HEK293 (cell line): ENCODE measurements at regions not wholly inside any gene's neighbourhood (a gene's known extent, or its start where the extent isn't known, plus 50 kb on each side); places are given as distances from the start of the nearest gene placed in this dataset.

Source experiments
- HOXC10 ChIP-seq: sonication (generic); formaldehyde crosslinking; IDR thresholded peaks from 2 replicates; pipeline ENCODE4 v1.8.1; 2023; ENCODE audit warnings: mild to moderate bottlenecking, missing genetic modification reagents
- MEIS1 ChIP-seq: sonication (generic); formaldehyde crosslinking; IDR thresholded peaks from 2 replicates; pipeline ENCODE4 v1.8.1; 2022; ENCODE audit warnings: missing genetic modification reagents, mild to moderate bottlenecking, borderline replicate concordance
- ZBTB17 ChIP-seq: fragments of 450-650 bp; formaldehyde crosslinking; IDR thresholded peaks from 2 replicates; pipeline ENCODE4 v1.5.1; 2016; ENCODE audit warnings: missing biosample characterization, missing genetic modification characterization
- ZNF133 ChIP-seq: fragments of 450-650 bp; formaldehyde crosslinking; IDR thresholded peaks from 2 replicates; pipeline ENCODE4 v1.5.1; 2016; ENCODE audit warnings: missing biosample characterization, missing genetic modification characterization
- ZNF138 ChIP-seq: fragments of 450-650 bp; formaldehyde crosslinking; IDR thresholded peaks from 2 replicates; pipeline ENCODE4 v1.5.1; 2016; ENCODE audit warnings: missing biosample characterization, missing genetic modification characterization, borderline replicate concordance
- ZNF155 ChIP-seq: fragments of 450-650 bp; formaldehyde crosslinking; IDR thresholded peaks from 2 replicates; pipeline ENCODE4 v1.5.1; 2016; ENCODE audit warnings: missing biosample characterization, missing genetic modification characterization
- ZNF202 ChIP-seq: fragments of 450-650 bp; formaldehyde crosslinking; IDR thresholded peaks from 2 replicates; pipeline ENCODE4 v1.5.1; 2016; ENCODE audit warnings: missing biosample characterization, missing genetic modification characterization, borderline replicate concordance
- ZNF274 ChIP-seq, 2 experiments: fragments of 200-500 bp in 1 of 2; fragments of 450-650 bp in 1 of 2; sonication (Bioruptor generic) in 1 of 2; formaldehyde crosslinking in 1 of 2; IDR thresholded peaks; 2 replicates each; pipeline versions ENCODE4 v1.5.1 to v1.6.1; 2014 to 2016; ENCODE audit warnings: borderline replicate concordance in 1 of 2, inconsistent platforms in 1 of 2, low read length in 1 of 2, missing biosample characterization in 1 of 2, missing genetic modification characterization in 1 of 2
- ZNF324 ChIP-seq: fragments of 450-650 bp; formaldehyde crosslinking; IDR thresholded peaks from 2 replicates; pipeline ENCODE4 v1.5.1; 2016; ENCODE audit warnings: missing biosample characterization, missing genetic modification characterization
- ZNF416 ChIP-seq: fragments of 450-650 bp; formaldehyde crosslinking; IDR thresholded peaks from 2 replicates; pipeline ENCODE4 v1.5.1; 2016; ENCODE audit warnings: missing biosample characterization, missing genetic modification characterization
- ZNF433 ChIP-seq: fragments of 450-650 bp; formaldehyde crosslinking; IDR thresholded peaks from 2 replicates; pipeline ENCODE4 v1.5.1; 2016; ENCODE audit warnings: missing biosample characterization, missing genetic modification characterization, low read depth
- ZNF521 ChIP-seq: fragments of 450-650 bp; formaldehyde crosslinking; IDR thresholded peaks from 2 replicates; pipeline ENCODE4 v1.5.1; 2017; ENCODE audit warnings: missing biosample characterization, mild to moderate bottlenecking, missing genetic modification characterization
- ZNF544 ChIP-seq: fragments of 450-650 bp; formaldehyde crosslinking; IDR thresholded peaks from 2 replicates; pipeline ENCODE4 v1.5.0; 2017; ENCODE audit warnings: missing biosample characterization, missing genetic modification characterization
- ZNF555 ChIP-seq: fragments of 450-650 bp; formaldehyde crosslinking; conservative IDR thresholded peaks from 2 replicates; pipeline ENCODE4 v1.5.1; 2017; ENCODE audit warnings: missing biosample characterization, mild to moderate bottlenecking, missing genetic modification characterization, inconsistent platforms
- ZNF561 ChIP-seq: fragments of 450-650 bp; IDR thresholded peaks from 2 replicates; pipeline ENCODE4 v1.5.1; 2018; ENCODE audit warnings: missing biosample characterization, missing genetic modification characterization, borderline replicate concordance
- ZNF585B ChIP-seq: fragments of 450-650 bp; formaldehyde crosslinking; IDR thresholded peaks from 2 replicates; pipeline ENCODE4 v1.5.1; 2016; ENCODE audit warnings: missing biosample characterization, missing genetic modification characterization
- ZNF701 ChIP-seq: fragments of 450-650 bp; formaldehyde crosslinking; IDR thresholded peaks from 2 replicates; pipeline ENCODE4 v1.5.1; 2016; ENCODE audit warnings: missing biosample characterization, missing genetic modification characterization
- ZNF837 ChIP-seq: fragments of 450-650 bp; formaldehyde crosslinking; IDR thresholded peaks from 2 replicates; pipeline ENCODE4 v1.5.1; 2016; ENCODE audit warnings: missing biosample characterization, missing genetic modification characterization
- ZXDB ChIP-seq: fragments of 450-650 bp; formaldehyde crosslinking; IDR thresholded peaks from 2 replicates; pipeline ENCODE4 v1.5.1; 2016; ENCODE audit warnings: missing biosample characterization, missing genetic modification characterization
- TF ChIP-seq, protein P1 (sequence below): fragments of 450-650 bp; formaldehyde crosslinking; IDR thresholded peaks from 2 replicates; pipeline ENCODE4 v1.5.1; 2017; ENCODE audit warnings: missing biosample characterization, missing genetic modification characterization
- TF ChIP-seq, protein P2 (sequence below): fragments of 450-650 bp; formaldehyde crosslinking; IDR thresholded peaks from 2 replicates; pipeline ENCODE4 v1.5.0; 2017; ENCODE audit warnings: missing biosample characterization, missing genetic modification characterization, borderline replicate concordance
- TF ChIP-seq, protein P3 (sequence below): fragments of 450-650 bp; formaldehyde crosslinking; conservative IDR thresholded peaks from 2 replicates; pipeline ENCODE4 v1.5.1; 2016; ENCODE audit warnings: low read depth, missing biosample characterization, missing genetic modification characterization
- TF ChIP-seq, protein P4 (sequence below): fragments of 450-650 bp; formaldehyde crosslinking; IDR thresholded peaks from 2 replicates; pipeline ENCODE4 v1.5.1; 2016; ENCODE audit warnings: missing biosample characterization, missing genetic modification characterization
- TF ChIP-seq, protein P5 (sequence below): fragments of 450-650 bp; formaldehyde crosslinking; conservative IDR thresholded peaks from 2 replicates; pipeline ENCODE4 v1.5.1; 2016; ENCODE audit warnings: low read depth, missing biosample characterization, missing genetic modification characterization
- TF ChIP-seq, protein P6 (sequence below): fragments of 450-650 bp; formaldehyde crosslinking; IDR thresholded peaks from 2 replicates; pipeline ENCODE4 v1.5.1; 2016; ENCODE audit warnings: missing biosample characterization, missing genetic modification characterization

DNA sequence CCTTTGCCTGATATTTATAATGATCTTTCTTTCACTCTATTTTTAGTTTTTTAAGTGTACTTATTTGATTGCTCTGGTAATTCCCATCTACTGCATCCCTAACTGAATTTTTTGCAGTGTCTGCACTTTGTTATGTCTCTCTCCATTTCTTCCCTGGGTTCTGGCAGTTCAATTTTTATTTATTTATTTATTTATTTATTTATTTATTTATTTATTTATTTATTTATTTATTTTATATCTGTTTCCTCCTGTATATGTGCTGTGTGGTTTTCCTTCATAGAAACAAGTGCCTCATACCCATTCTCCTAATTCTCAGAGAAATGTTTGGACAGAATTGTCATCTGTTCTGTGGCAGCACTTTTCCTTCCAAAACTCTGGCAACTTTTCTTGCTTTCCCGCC is 2370.8 kb upstream of the WWC1 start (continued):
- TF ChIP-seq, protein P1, sequence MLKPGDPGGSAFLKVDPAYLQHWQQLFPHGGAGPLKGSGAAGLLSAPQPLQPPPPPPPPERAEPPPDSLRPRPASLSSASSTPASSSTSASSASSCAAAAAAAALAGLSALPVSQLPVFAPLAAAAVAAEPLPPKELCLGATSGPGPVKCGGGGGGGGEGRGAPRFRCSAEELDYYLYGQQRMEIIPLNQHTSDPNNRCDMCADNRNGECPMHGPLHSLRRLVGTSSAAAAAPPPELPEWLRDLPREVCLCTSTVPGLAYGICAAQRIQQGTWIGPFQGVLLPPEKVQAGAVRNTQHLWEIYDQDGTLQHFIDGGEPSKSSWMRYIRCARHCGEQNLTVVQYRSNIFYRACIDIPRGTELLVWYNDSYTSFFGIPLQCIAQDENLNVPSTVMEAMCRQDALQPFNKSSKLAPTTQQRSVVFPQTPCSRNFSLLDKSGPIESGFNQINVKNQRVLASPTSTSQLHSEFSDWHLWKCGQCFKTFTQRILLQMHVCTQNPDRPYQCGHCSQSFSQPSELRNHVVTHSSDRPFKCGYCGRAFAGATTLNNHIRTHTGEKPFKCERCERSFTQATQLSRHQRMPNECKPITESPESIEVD, result no peak
- TF ChIP-seq, protein P2, sequence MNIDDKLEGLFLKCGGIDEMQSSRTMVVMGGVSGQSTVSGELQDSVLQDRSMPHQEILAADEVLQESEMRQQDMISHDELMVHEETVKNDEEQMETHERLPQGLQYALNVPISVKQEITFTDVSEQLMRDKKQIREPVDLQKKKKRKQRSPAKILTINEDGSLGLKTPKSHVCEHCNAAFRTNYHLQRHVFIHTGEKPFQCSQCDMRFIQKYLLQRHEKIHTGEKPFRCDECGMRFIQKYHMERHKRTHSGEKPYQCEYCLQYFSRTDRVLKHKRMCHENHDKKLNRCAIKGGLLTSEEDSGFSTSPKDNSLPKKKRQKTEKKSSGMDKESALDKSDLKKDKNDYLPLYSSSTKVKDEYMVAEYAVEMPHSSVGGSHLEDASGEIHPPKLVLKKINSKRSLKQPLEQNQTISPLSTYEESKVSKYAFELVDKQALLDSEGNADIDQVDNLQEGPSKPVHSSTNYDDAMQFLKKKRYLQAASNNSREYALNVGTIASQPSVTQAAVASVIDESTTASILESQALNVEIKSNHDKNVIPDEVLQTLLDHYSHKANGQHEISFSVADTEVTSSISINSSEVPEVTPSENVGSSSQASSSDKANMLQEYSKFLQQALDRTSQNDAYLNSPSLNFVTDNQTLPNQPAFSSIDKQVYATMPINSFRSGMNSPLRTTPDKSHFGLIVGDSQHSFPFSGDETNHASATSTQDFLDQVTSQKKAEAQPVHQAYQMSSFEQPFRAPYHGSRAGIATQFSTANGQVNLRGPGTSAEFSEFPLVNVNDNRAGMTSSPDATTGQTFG (tag by site-specific recombination), result no peak
- peak; percentile 56 for TF ChIP-seq ZXDB (tag by site-specific recombination)
- no peak for TF ChIP-seq ZNF561
- TF ChIP-seq, protein P3, sequence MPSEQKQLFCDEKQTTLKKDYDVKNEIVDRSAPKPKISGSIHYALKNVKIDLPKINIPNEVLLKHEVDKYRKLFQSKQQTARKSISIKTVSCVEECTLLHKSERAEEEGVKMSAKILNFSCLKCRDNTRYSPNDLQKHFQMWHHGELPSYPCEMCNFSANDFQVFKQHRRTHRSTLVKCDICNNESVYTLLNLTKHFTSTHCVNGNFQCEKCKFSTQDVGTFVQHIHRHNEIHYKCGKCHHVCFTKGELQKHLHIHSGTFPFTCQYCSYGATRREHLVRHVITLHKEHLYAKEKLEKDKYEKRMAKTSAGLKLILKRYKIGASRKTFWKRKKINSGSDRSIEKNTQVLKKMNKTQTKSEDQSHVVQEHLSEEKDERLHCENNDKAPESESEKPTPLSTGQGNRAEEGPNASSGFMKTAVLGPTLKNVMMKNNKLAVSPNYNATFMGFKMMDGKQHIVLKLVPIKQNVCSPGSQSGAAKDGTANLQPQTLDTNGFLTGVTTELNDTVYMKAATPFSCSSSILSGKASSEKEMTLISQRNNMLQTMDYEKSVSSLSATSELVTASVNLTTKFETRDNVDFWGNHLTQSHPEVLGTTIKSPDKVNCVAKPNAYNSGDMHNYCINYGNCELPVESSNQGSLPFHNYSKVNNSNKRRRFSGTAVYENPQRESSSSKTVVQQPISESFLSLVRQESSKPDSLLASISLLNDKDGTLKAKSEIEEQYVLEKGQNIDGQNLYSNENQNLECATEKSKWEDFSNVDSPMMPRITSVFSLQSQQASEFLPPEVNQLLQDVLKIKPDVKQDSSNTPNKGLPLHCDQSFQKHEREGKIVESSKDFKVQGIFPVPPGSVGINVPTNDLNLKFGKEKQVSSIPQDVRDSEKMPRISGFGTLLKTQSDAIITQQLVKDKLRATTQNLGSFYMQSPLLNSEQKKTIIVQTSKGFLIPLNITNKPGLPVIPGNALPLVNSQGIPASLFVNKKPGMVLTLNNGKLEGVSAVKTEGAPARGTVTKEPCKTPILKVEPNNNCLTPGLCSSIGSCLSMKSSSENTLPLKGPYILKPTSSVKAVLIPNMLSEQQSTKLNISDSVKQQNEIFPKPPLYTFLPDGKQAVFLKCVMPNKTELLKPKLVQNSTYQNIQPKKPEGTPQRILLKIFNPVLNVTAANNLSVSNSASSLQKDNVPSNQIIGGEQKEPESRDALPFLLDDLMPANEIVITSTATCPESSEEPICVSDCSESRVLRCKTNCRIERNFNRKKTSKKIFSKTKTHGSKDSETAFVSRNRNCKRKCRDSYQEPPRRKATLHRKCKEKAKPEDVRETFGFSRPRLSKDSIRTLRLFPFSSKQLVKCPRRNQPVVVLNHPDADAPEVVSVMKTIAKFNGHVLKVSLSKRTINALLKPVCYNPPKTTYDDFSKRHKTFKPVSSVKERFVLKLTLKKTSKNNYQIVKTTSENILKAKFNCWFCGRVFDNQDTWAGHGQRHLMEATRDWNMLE (tag by site-specific recombination), result peak; percentile 81; the same call in 1 of the 2 replicates
- no peak for TF ChIP-seq ZNF416 (tag by site-specific recombination)
- no peak for TF ChIP-seq ZNF544 (tag by site-specific recombination)
- TF ChIP-seq ZNF521 (tag by site-specific recombination), result no peak
- no peak for TF ChIP-seq MEIS1 (CRISPR knock-in tag)
- no peak for TF ChIP-seq ZNF324
- no peak for TF ChIP-seq ZNF837
- no peak for TF ChIP-seq ZNF585B
- TF ChIP-seq HOXC10 (CRISPR knock-in tag), result no peak
- TF ChIP-seq, protein P4, sequence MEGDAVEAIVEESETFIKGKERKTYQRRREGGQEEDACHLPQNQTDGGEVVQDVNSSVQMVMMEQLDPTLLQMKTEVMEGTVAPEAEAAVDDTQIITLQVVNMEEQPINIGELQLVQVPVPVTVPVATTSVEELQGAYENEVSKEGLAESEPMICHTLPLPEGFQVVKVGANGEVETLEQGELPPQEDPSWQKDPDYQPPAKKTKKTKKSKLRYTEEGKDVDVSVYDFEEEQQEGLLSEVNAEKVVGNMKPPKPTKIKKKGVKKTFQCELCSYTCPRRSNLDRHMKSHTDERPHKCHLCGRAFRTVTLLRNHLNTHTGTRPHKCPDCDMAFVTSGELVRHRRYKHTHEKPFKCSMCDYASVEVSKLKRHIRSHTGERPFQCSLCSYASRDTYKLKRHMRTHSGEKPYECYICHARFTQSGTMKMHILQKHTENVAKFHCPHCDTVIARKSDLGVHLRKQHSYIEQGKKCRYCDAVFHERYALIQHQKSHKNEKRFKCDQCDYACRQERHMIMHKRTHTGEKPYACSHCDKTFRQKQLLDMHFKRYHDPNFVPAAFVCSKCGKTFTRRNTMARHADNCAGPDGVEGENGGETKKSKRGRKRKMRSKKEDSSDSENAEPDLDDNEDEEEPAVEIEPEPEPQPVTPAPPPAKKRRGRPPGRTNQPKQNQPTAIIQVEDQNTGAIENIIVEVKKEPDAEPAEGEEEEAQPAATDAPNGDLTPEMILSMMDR (tag by site-specific recombination), result no peak
- no peak for TF ChIP-seq ZBTB17
- TF ChIP-seq ZNF701, result no peak
- TF ChIP-seq ZNF555 (tag by site-specific recombination), result peak; percentile 89
- TF ChIP-seq ZNF274 (IDR thresholded peaks at IDR 0.05; ENCODE audit: low read length), result no peak
- no peak for TF ChIP-seq ZNF274 (tag by site-specific recombination; IDR thresholded peaks at IDR 0.05; ENCODE audit: borderline replicate concordance)
- peak; percentile 12; the same call in 1 of the 2 replicates for TF ChIP-seq ZNF433 (tag by site-specific recombination)
- TF ChIP-seq, protein P5, sequence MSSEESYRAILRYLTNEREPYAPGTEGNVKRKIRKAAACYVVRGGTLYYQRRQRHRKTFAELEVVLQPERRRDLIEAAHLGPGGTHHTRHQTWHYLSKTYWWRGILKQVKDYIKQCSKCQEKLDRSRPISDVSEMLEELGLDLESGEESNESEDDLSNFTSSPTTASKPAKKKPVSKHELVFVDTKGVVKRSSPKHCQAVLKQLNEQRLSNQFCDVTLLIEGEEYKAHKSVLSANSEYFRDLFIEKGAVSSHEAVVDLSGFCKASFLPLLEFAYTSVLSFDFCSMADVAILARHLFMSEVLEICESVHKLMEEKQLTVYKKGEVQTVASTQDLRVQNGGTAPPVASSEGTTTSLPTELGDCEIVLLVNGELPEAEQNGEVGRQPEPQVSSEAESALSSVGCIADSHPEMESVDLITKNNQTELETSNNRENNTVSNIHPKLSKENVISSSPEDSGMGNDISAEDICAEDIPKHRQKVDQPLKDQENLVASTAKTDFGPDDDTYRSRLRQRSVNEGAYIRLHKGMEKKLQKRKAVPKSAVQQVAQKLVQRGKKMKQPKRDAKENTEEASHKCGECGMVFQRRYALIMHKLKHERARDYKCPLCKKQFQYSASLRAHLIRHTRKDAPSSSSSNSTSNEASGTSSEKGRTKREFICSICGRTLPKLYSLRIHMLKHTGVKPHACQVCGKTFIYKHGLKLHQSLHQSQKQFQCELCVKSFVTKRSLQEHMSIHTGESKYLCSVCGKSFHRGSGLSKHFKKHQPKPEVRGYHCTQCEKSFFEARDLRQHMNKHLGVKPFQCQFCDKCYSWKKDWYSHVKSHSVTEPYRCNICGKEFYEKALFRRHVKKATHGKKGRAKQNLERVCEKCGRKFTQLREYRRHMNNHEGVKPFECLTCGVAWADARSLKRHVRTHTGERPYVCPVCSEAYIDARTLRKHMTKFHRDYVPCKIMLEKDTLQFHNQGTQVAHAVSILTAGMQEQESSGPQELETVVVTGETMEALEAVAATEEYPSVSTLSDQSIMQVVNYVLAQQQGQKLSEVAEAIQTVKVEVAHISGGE (tag by site-specific recombination), result peak; percentile 83
- no peak for TF ChIP-seq ZNF155 (tag by site-specific recombination)
- peak; percentile 79; the same call in 1 of the 2 replicates for TF ChIP-seq ZNF202 (tag by site-specific recombination)
- TF ChIP-seq, protein P6, sequence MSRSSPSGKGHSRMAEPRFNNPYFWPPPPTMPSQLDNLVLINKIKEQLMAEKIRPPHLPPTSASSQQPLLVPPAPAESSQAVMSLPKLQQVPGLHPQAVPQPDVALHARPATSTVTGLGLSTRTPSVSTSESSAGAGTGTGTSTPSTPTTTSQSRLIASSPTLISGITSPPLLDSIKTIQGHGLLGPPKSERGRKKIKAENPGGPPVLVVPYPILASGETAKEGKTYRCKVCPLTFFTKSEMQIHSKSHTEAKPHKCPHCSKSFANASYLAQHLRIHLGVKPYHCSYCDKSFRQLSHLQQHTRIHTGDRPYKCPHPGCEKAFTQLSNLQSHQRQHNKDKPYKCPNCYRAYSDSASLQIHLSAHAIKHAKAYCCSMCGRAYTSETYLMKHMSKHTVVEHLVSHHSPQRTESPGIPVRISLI (tag by site-specific recombination), result no peak
- TF ChIP-seq ZNF133 (tag by site-specific recombination), result no peak
- no peak for TF ChIP-seq ZNF138 (tag by site-specific recombination)
